HG02840 (cell line): ENCODE measurements at regions not wholly inside any gene's neighbourhood (a gene's known extent, or its start where the extent isn't known, plus 50 kb on each side); places are given as distances from the start of the nearest gene placed in this dataset.

Source experiments
- ATAC-seq: cut with Tn5 transposase; IDR thresholded peaks from one replicate; pipeline ENCODE4 v1.9.1; 2021; ENCODE audit warnings: mild to moderate bottlenecking, moderate library complexity, moderate number of reproducible peaks; ENCODE audit not compliant: unreplicated experiment, low FRiP score

GRCh38 chr11:95337972-95338429 lies 107.0 kb upstream of the SESN3 start:
- peak; percentile 25 for ATAC-seq

GRCh38 chr11:95337175-95337957 lies 106.4 kb upstream of the SESN3 start:
- peak; percentile 82 for ATAC-seq

GRCh38 chr11:95335989-95336388 lies 105.0 kb upstream of the SESN3 start:
- no peak for ATAC-seq

GRCh38 chr11:95331161-95331560 lies 100.2 kb upstream of the SESN3 start:
- ATAC-seq = no peak

- no peak for ATAC-seq
These were observed 99.3 kb upstream of the SESN3 start for GRCh38 chr11:95330302-95330701.

- no peak for ATAC-seq
These were observed 96.4 kb upstream of the SESN3 start for GRCh38 chr11:95327273-95327948.

- ATAC-seq = no peak
These were observed 94.8 kb upstream of the SESN3 start for GRCh38 chr11:95325777-95326258.

GRCh38 chr11:95324826-95325225 lies 93.8 kb upstream of the SESN3 start:
- no peak for ATAC-seq

- ATAC-seq = no peak
These were observed 91.5 kb upstream of the SESN3 start for GRCh38 chr11:95322539-95322938.

GRCh38 chr11:95318498-95318897 lies 87.5 kb upstream of the SESN3 start:
- no peak for ATAC-seq

GRCh38 chr11:95308512-95309035 lies 77.6 kb upstream of the SESN3 start:
- no peak for ATAC-seq

GRCh38 chr11:95307286-95307685 lies 76.3 kb upstream of the SESN3 start:
- no peak for ATAC-seq

GRCh38 chr11:95306801-95307200 lies 75.8 kb upstream of the SESN3 start:
- ATAC-seq = no peak

- ATAC-seq = no peak
These were observed 75.1 kb upstream of the SESN3 start for GRCh38 chr11:95306123-95306522.

GRCh38 chr11:95305705-95306104 lies 74.7 kb upstream of the SESN3 start:
- ATAC-seq = no peak

GRCh38 chr11:95304777-95305176 lies 73.8 kb upstream of the SESN3 start:
- ATAC-seq = no peak

GRCh38 chr11:95302211-95302610 lies 71.2 kb upstream of the SESN3 start:
- no peak for ATAC-seq

- no peak for ATAC-seq
These were observed 70.5 kb upstream of the SESN3 start for GRCh38 chr11:95301474-95301873.

- ATAC-seq = no peak
These were observed 68.2 kb upstream of the SESN3 start for GRCh38 chr11:95299078-95299679.

GRCh38 chr11:95297680-95298452 lies 66.9 kb upstream of the SESN3 start:
- no peak for ATAC-seq
